Thoracic aorta (tissue), 2 donors: ENCODE measurements at regions not wholly inside any gene's neighbourhood (a gene's known extent, or its start where the extent isn't known, plus 50 kb on each side); places are given as distances from the start of the nearest gene placed in this dataset.

Experiments used
- ATAC-seq: fragments of 150-250 bp; one replicate; pipeline ENCODE4 v1.8.0; 2017; ENCODE audit warnings: low read depth; ENCODE audit not compliant: insufficient number of reproducible peaks, low FRiP score
- DNase-seq: peaks from one replicate; pipeline ENCODE4 v3.0.0-alpha.2; 2020; ENCODE audit warnings: low spot score
- H3K27ac ChIP-seq, 2 donors: fragments of 200-600 bp; sonication (generic); 1 replicate in 1 of 2; 2 replicates in 1 of 2; pipeline ENCODE4 v1.5.1; 2016; ENCODE audit warnings: mild to moderate bottlenecking in 2 of 2, moderate library complexity in 2 of 2
- H3K27me3 ChIP-seq: fragments of 200-600 bp; sonication (generic); replicated peaks from 2 replicates; pipeline ENCODE4 v1.6.0; 2016; ENCODE audit warnings: mild to moderate bottlenecking; ENCODE audit not compliant: insufficient read depth
- H3K36me3 ChIP-seq: fragments of 200-600 bp; sonication (generic); one replicate; pipeline ENCODE4 v1.5.1; 2016
- H3K4me1 ChIP-seq, 2 donors: fragments of 200-600 bp; sonication (generic); 1 replicate in 1 of 2; 2 replicates in 1 of 2; pipeline versions ENCODE4 v1.5.1 to v1.6.0; 2016; ENCODE audit warnings: low read depth in 2 of 2, mild to moderate bottlenecking in 1 of 2; ENCODE audit not compliant: control insufficient read depth in 1 of 2
- H3K4me3 ChIP-seq: fragments of 200-600 bp; sonication (generic); 2 replicates; pipeline ENCODE4 v1.5.1; 2016; ENCODE audit warnings: mild to moderate bottlenecking
- H3K9me3 ChIP-seq: fragments of 200-600 bp; sonication (generic); 2 replicates; pipeline ENCODE4 v1.5.1; 2016
- CTCF ChIP-seq: fragments of 200-600 bp; sonication (generic); IDR thresholded peaks from one replicate; pipeline ENCODE4 v1.5.1; 2019; ENCODE audit warnings: antibody characterized with exemption

- TF ChIP-seq CTCF = no peak
- no peak for ATAC-seq
- Histone ChIP-seq H3K27me3 (no peaks in the 10 kb centered on the region), H3K9me3 (no peaks in the 10 kb centered on the region), H3K4me1 (no peaks in the 10 kb centered on the region), H3K4me3 (no peak overlapping the region), H3K27ac (no peak overlapping the region), H3K36me3 (no peaks in the 10 kb centered on the region)
- no peak for DNase-seq
Observed at GRCh38 chr7:13321316-13321715, 633.9 kb downstream of the ARL4A start.

- H3K27ac ChIP-seq = no peak overlapping the region
- no peak for DNase-seq
- no peaks in the 10 kb centered on the region for H3K27me3 ChIP-seq
- no peak for TF ChIP-seq CTCF
- H3K4me3 ChIP-seq = no peak overlapping the region
- H3K36me3 ChIP-seq = no peaks in the 10 kb centered on the region
- ATAC-seq = no peak
- H3K9me3 ChIP-seq = no peaks in the 10 kb centered on the region
- no peaks in the 10 kb centered on the region for H3K4me1 ChIP-seq
Observed at GRCh38 chr7:13322126-13322525, 634.7 kb downstream of the ARL4A start.

- no peak for DNase-seq
Observed at GRCh38 chr7:13327669-13328068, 640.2 kb downstream of the ARL4A start.

GRCh38 chr7:13333371-13333770 lies 645.9 kb downstream of the ARL4A start:
- Histone ChIP-seq H3K4me1 (no peaks in the 10 kb centered on the region), H3K36me3 (no peaks in the 10 kb centered on the region), H3K4me3 (no peak overlapping the region), H3K27ac (no peak overlapping the region), H3K27me3 (no peaks in the 10 kb centered on the region), H3K9me3 (no peaks in the 10 kb centered on the region)
- no peak for DNase-seq
- ATAC-seq = no peak
- TF ChIP-seq CTCF = no peak

More at GRCh38 chr7:13327669-13328068, 640.2 kb downstream of the ARL4A start:
- Histone ChIP-seq H3K4me3 (no peak overlapping the region), H3K9me3 (no peaks in the 10 kb centered on the region), H3K36me3 (no peaks in the 10 kb centered on the region), H3K4me1 (no peaks in the 10 kb centered on the region), H3K27ac (no peak overlapping the region), H3K27me3 (no peaks in the 10 kb centered on the region)
- TF ChIP-seq CTCF = no peak
- no peak for ATAC-seq

- DNase-seq (no peak), ATAC-seq (no peak)
- Histone ChIP-seq H3K4me3 (no peak overlapping the region), H3K4me1 (no peaks in the 10 kb centered on the region), H3K27ac (no peak overlapping the region), H3K27me3 (no peaks in the 10 kb centered on the region), H3K36me3 (no peaks in the 10 kb centered on the region), H3K9me3 (no peaks in the 10 kb centered on the region)
- no peak for TF ChIP-seq CTCF
Observed at GRCh38 chr7:13336227-13336626, 648.8 kb downstream of the ARL4A start.
